Muscle layer of duodenum (tissue), 2 donors: ENCODE measurements at regions not wholly inside any gene's neighbourhood (a gene's known extent, or its start where the extent isn't known, plus 50 kb on each side); places are given as distances from the start of the nearest gene placed in this dataset.
"Not testable (repeated sequence)": the region's sequence is repeated elsewhere in the genome, so short reads cannot be mapped to it uniquely, and the experiment has no call there.

Experiments used
- H3K27ac ChIP-seq: one replicate; pipeline ENCODE4 v1.7.0; 2013; ENCODE audit warnings: mild to moderate bottlenecking, low read length
- H3K27me3 ChIP-seq: one replicate; pipeline ENCODE4 v1.7.0; 2013; ENCODE audit warnings: low read depth, mild to moderate bottlenecking, control low read depth, low read length
- H3K36me3 ChIP-seq, 2 donors: one replicate each; pipeline ENCODE4 v1.7.0; 2013; ENCODE audit warnings: low read length in 2 of 2, control low read depth in 1 of 2, mild to moderate bottlenecking in 1 of 2; ENCODE audit not compliant: insufficient read depth in 2 of 2, control insufficient read depth in 1 of 2
- H3K4me1 ChIP-seq, 2 donors: one replicate each; pipeline ENCODE4 v1.7.0; 2013; ENCODE audit warnings: low read length in 2 of 2, mild to moderate bottlenecking in 2 of 2, control low read depth in 1 of 2, moderate library complexity in 1 of 2; ENCODE audit not compliant: insufficient read depth in 2 of 2, control insufficient read depth in 1 of 2
- H3K4me3 ChIP-seq, 2 donors: one replicate each; pipeline ENCODE4 v1.7.0; 2013; ENCODE audit warnings: low read length in 2 of 2, low read depth in 1 of 2, mild to moderate bottlenecking in 1 of 2
- H3K9me3 ChIP-seq, 2 donors: one replicate each; pipeline ENCODE4 v1.7.0; 2013; ENCODE audit warnings: low read length in 2 of 2, control low read depth in 1 of 2, mild to moderate bottlenecking in 1 of 2; ENCODE audit not compliant: control insufficient read depth in 1 of 2
- donor health status: healthy.

- Histone ChIP-seq H3K27me3 (no peaks in the 10 kb centered on the region), H3K4me3 (no peak overlapping the region), H3K4me1 (no peaks in the 10 kb centered on the region), H3K27ac (no peak overlapping the region), H3K36me3 (no peaks in the 10 kb centered on the region), H3K9me3 (peaks cover 0 to under 1% of the 10 kb centered on the region in 2 donors)
Measured at GRCh38 chr16:65827231-65827630, 539.3 kb upstream of the CDH5 start.

- Histone ChIP-seq H3K36me3 (no peaks in the 10 kb centered on the region), H3K27ac (no peak overlapping the region), H3K4me3 (no peak overlapping the region), H3K27me3 (no peaks in the 10 kb centered on the region), H3K9me3 (peaks cover 0 to 6% of the 10 kb centered on the region in 2 donors), H3K4me1 (no peaks in the 10 kb centered on the region)
Measured at GRCh38 chr16:65825191-65825856, 541.2 kb upstream of the CDH5 start.

GRCh38 chr16:65822148-65822547 is 544.3 kb upstream of the CDH5 start:
- Histone ChIP-seq H3K27me3 (no peaks in the 10 kb centered on the region), H3K9me3 (peaks cover 0 to 6% of the 10 kb centered on the region in 2 donors), H3K36me3 (no peaks in the 10 kb centered on the region), H3K27ac (no peak overlapping the region), H3K4me3 (no peak overlapping the region), H3K4me1 (no peaks in the 10 kb centered on the region)

GRCh38 chr16:65819136-65819898 is 547.2 kb upstream of the CDH5 start:
- H3K36me3 ChIP-seq = no peaks in the 10 kb centered on the region
- H3K4me1 ChIP-seq = no peaks in the 10 kb centered on the region
- H3K4me3 ChIP-seq = no peak overlapping the region
- peaks cover 0 to 6% of the 10 kb centered on the region in 2 donors for H3K9me3 ChIP-seq
- no peaks in the 10 kb centered on the region for H3K27me3 ChIP-seq
- no peak overlapping the region for H3K27ac ChIP-seq

- Histone ChIP-seq H3K9me3 (peaks cover 0 to 6% of the 10 kb centered on the region in 2 donors), H3K36me3 (no peaks in the 10 kb centered on the region), H3K27me3 (no peaks in the 10 kb centered on the region), H3K4me1 (no peaks in the 10 kb centered on the region), H3K27ac (no peak overlapping the region), H3K4me3 (no peak overlapping the region)
Measured at GRCh38 chr16:65817799-65818198, 548.7 kb upstream of the CDH5 start.

GRCh38 chr16:65817066-65817465 is 549.4 kb upstream of the CDH5 start:
- H3K27ac ChIP-seq = no peak overlapping the region
- no peaks in the 10 kb centered on the region for H3K27me3 ChIP-seq
- no peaks in the 10 kb centered on the region for H3K4me1 ChIP-seq
- no peak overlapping the region for H3K4me3 ChIP-seq
- H3K36me3 ChIP-seq = no peaks in the 10 kb centered on the region
- H3K9me3 ChIP-seq = peaks cover 0 to 4% of the 10 kb centered on the region in 2 donors

GRCh38 chr16:65816556-65816955 is 549.9 kb upstream of the CDH5 start:
- Histone ChIP-seq H3K4me3 (no peak overlapping the region), H3K9me3 (no peaks in the 10 kb centered on the region), H3K27me3 (no peaks in the 10 kb centered on the region), H3K4me1 (no peaks in the 10 kb centered on the region), H3K36me3 (no peaks in the 10 kb centered on the region), H3K27ac (no peak overlapping the region)

- Histone ChIP-seq H3K9me3 (no peaks in the 10 kb centered on the region), H3K4me3 (no peak overlapping the region), H3K4me1 (no peaks in the 10 kb centered on the region), H3K36me3 (no peaks in the 10 kb centered on the region), H3K27ac (no peak overlapping the region), H3K27me3 (no peaks in the 10 kb centered on the region)
Measured at GRCh38 chr16:65815707-65816106, 550.8 kb upstream of the CDH5 start.

- H3K36me3 ChIP-seq, H3K4me3 ChIP-seq, H3K27ac ChIP-seq, H3K9me3 ChIP-seq, H3K27me3 ChIP-seq, H3K4me1 ChIP-seq: not testable (repeated sequence)
Measured at GRCh38 chr16:65813879-65814278, 552.6 kb upstream of the CDH5 start.

GRCh38 chr16:65809627-65810026 is 556.9 kb upstream of the CDH5 start:
- Histone ChIP-seq H3K4me3 (no peak overlapping the region), H3K4me1 (no peaks in the 10 kb centered on the region), H3K36me3 (no peaks in the 10 kb centered on the region), H3K27me3 (no peaks in the 10 kb centered on the region), H3K27ac (no peak overlapping the region), H3K9me3 (no peaks in the 10 kb centered on the region)

GRCh38 chr16:65808790-65809189 is 557.7 kb upstream of the CDH5 start:
- Histone ChIP-seq H3K4me3 (no peak overlapping the region), H3K27me3 (no peaks in the 10 kb centered on the region), H3K36me3 (no peaks in the 10 kb centered on the region), H3K9me3 (no peaks in the 10 kb centered on the region), H3K4me1 (no peaks in the 10 kb centered on the region), H3K27ac (no peak overlapping the region)
